Coronary artery (tissue), 2 donors: ENCODE measurements at regions not wholly inside any gene's neighbourhood (a gene's known extent, or its start where the extent isn't known, plus 50 kb on each side); places are given as distances from the start of the nearest gene placed in this dataset.
"Not testable (repeated sequence)": the region's sequence is repeated elsewhere in the genome, so short reads cannot be mapped to it uniquely, and the experiment has no call there.

Experiments
- DNase-seq: peaks from one replicate; pipeline ENCODE4 v3.0.0-alpha.2; 2017; ENCODE audit warnings: low spot score
- H3K27ac ChIP-seq, 2 donors: fragments of 200-600 bp; sonication (generic); one replicate each; pipeline ENCODE4 v1.5.1; 2016 to 2019
- H3K4me3 ChIP-seq: fragments of 200-600 bp; sonication (generic); 2 replicates; pipeline ENCODE4 v1.5.1; 2016; ENCODE audit warnings: mild to moderate bottlenecking, moderate library complexity
- TF ChIP-seq, protein P1 (sequence below): fragments of 200-600 bp; sonication (generic); IDR thresholded peaks from one replicate; pipeline ENCODE4 v1.5.1; 2019; ENCODE audit warnings: antibody characterized with exemption

GRCh38 chr3:81841540-81841939 is 80.1 kb upstream of the GBE1 start:
- TF ChIP-seq, protein P1, sequence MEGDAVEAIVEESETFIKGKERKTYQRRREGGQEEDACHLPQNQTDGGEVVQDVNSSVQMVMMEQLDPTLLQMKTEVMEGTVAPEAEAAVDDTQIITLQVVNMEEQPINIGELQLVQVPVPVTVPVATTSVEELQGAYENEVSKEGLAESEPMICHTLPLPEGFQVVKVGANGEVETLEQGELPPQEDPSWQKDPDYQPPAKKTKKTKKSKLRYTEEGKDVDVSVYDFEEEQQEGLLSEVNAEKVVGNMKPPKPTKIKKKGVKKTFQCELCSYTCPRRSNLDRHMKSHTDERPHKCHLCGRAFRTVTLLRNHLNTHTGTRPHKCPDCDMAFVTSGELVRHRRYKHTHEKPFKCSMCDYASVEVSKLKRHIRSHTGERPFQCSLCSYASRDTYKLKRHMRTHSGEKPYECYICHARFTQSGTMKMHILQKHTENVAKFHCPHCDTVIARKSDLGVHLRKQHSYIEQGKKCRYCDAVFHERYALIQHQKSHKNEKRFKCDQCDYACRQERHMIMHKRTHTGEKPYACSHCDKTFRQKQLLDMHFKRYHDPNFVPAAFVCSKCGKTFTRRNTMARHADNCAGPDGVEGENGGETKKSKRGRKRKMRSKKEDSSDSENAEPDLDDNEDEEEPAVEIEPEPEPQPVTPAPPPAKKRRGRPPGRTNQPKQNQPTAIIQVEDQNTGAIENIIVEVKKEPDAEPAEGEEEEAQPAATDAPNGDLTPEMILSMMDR, result no peak
- DNase-seq, result no peak

DNA sequence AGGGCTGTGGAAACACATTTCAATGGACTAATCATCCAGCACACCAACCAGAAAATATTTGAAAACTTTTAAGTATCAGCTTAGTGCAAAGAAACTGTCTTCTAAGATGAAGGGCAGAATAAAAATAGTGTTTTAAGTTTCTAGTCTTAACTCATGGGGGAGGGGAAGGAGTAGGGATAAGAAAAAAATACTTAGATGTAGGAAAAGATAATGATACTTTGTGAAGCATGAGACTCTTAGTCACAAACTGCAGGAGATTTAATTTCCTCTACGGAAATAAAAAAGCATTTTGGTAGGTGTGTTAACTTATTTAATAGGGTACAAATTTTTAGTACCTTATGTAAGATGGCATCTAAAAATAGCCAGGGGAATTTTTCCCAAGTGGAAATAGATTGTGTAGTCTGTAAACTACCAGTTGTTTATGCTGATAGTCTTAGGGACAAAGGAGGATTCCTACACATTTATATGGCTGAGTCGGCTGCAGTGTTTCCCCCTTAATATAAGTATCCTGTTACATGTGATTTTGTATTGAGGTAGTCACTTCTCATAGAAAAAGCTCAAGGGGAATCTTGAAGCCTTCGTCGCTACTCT is 78.2 kb upstream of the GBE1 start:
- no peak overlapping the region for H3K27ac ChIP-seq

More at GRCh38 chr3:81841540-81841939, 80.1 kb upstream of the GBE1 start:
- Histone ChIP-seq H3K27ac (no peak overlapping the region), H3K4me3 (no peak overlapping the region)

DNA sequence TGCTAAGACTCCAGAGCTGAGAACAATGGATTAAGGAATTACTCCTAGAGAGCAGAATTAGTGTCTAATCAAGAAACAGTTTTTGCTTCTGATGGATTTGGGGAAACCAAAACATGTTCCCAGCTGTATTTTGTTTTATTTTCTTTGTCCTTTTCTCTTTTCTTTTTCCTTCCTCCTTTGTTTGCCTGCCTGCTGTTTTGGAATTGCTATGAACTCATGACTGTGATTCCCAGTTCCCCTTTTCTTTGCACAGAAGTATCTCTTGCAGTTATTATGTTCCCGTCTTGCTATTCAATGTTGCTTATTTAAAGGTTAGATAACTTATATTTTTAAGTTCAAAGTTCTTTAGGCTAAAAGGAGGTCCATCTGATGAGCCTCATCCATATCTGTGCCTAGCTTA is 77.0 kb upstream of the GBE1 start:
- DNase-seq, result no peak
- no peak overlapping the region for H3K27ac ChIP-seq

More for the DNA sequence above, 78.2 kb upstream of the GBE1 start:
- TF ChIP-seq, protein P1, result no peak
- H3K4me3 ChIP-seq, result no peak overlapping the region
- no peak for DNase-seq

GRCh38 chr3:81837071-81837593 is 75.7 kb upstream of the GBE1 start:
- no peak overlapping the region for H3K27ac ChIP-seq

More for the DNA sequence above, 77.0 kb upstream of the GBE1 start:
- TF ChIP-seq, protein P1, result no peak
- no peak overlapping the region for H3K4me3 ChIP-seq

GRCh38 chr3:81829937-81830336 is 68.5 kb upstream of the GBE1 start:
- no peak overlapping the region for H3K27ac ChIP-seq
- DNase-seq, result no peak
- TF ChIP-seq, protein P1, result no peak
- no peak overlapping the region for H3K4me3 ChIP-seq

More at GRCh38 chr3:81837071-81837593, 75.7 kb upstream of the GBE1 start:
- no peak for DNase-seq
- H3K4me3 ChIP-seq, result no peak overlapping the region
- TF ChIP-seq, protein P1, result no peak

GRCh38 chr3:81829272-81829671 is 67.8 kb upstream of the GBE1 start:
- H3K27ac ChIP-seq, DNase-seq: not testable (repeated sequence)

DNA sequence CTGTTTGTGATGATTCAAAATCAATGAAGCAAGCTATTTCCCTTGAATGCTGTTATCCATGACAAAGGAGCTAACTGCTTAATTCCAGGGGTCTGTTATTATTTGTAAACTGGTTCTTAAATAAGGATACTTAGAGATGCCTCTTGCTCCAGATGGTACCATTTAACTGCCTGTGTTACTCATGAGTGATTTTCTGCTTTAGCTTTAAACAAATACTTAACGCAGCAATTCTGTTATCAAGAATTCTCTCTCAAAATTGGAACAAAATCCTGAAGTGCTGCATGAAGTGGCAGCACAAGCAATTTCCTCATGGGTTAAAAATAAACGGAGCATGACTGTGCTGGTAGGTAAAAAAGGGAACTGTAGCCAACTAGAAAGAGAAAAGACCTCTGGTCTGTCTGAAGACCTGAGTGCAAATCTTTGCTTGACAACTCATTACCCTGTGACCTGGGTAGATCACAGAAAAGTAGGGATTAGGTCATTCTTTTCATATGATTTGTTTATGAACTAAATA is 62.5 kb upstream of the GBE1 start:
- Histone ChIP-seq H3K4me3 (no peak overlapping the region), H3K27ac (no peak overlapping the region)
- no peak for DNase-seq
- TF ChIP-seq, protein P1, result no peak

More at GRCh38 chr3:81829272-81829671, 67.8 kb upstream of the GBE1 start:
- H3K4me3 ChIP-seq, result not testable (repeated sequence)
